ENCODE measurements at regions not wholly inside any gene's neighbourhood (a gene's known extent, or its start where the extent isn't known, plus 50 kb on each side); places are given as distances from the start of the nearest gene placed in this dataset.

GRCh38 chr13:34411894-34412293 lies 530.2 kb upstream of the NBEA start:
- DNase-seq (no peak), ATAC-seq (ENCODE audit: insufficient read depth, low read depth) (no peak)
- Histone ChIP-seq H3K27ac (ENCODE audit: low read length) (no peak overlapping the region), H4K20me1 (ENCODE audit: insufficient read depth, low read length) (no peaks in the 10 kb centered on the region), H3K9ac (ENCODE audit: low read depth, low read length) (no peak overlapping the region), H3K9me3 (ENCODE audit: insufficient read depth, low read length, severe bottlenecking) (no peaks in the 10 kb centered on the region), H3K4me3 (ENCODE audit: low read depth in 1 of 2, low read length in 2 of 2) (no peak overlapping the region), H3K36me3 (ENCODE audit: insufficient read depth, low read length) (no peaks in the 10 kb centered on the region), H3K4me1 (ENCODE audit: insufficient read depth, low read length) (no peaks in the 10 kb centered on the region), H3K27me3 (ENCODE audit: insufficient read depth, low read length, poor library complexity) (no peaks in the 10 kb centered on the region), H2AFZ (ENCODE audit: low read depth, low read length) (no peak overlapping the region), H3K4me2 (ENCODE audit: insufficient read depth, low read length) (no peak overlapping the region), H3K79me2 (ENCODE audit: insufficient read depth, low read length) (no peaks in the 10 kb centered on the region)
- TF ChIP-seq CTCF (IDR thresholded peaks at IDR 0.05; ENCODE audit: borderline replicate concordance, extremely low read depth, low read length, poor library complexity, severe bottlenecking) (no peak), EZH2 (IDR thresholded peaks at IDR 0.05; ENCODE audit: borderline replicate concordance, low read depth, low read length, severe bottlenecking) (no peak)

DNA sequence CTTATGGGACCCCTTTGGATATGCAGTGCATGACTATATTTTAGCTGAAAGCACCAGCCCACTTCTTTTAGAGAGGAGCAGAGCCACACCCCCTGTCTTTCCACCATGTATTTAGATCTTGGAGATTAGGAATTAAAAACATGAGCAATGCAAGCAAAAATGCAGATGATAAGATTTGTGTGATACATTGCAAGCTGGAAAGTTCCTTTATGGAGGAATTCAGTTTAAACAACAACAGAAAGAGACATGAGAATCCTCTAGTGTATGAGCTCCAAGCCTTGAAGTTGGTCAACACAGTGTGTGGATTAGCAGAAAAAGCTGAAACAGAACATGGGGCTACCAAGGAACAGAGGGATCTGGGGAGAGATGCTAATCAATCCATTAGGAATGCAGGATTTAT lies 529.8 kb upstream of the NBEA start:
- Histone ChIP-seq H3K9ac (ENCODE audit: low read depth, low read length) (no peak overlapping the region), H3K36me3 (ENCODE audit: insufficient read depth, low read length) (no peaks in the 10 kb centered on the region), H4K20me1 (ENCODE audit: insufficient read depth, low read length) (no peaks in the 10 kb centered on the region), H2AFZ (ENCODE audit: low read depth, low read length) (no peak overlapping the region), H3K9me3 (ENCODE audit: insufficient read depth, low read length, severe bottlenecking) (no peaks in the 10 kb centered on the region), H3K4me3 (ENCODE audit: low read depth in 1 of 2, low read length in 2 of 2) (no peak overlapping the region), H3K27ac (ENCODE audit: low read length) (no peak overlapping the region), H3K4me2 (ENCODE audit: insufficient read depth, low read length) (no peak overlapping the region), H3K79me2 (ENCODE audit: insufficient read depth, low read length) (no peaks in the 10 kb centered on the region), H3K4me1 (ENCODE audit: insufficient read depth, low read length) (no peaks in the 10 kb centered on the region), H3K27me3 (ENCODE audit: insufficient read depth, low read length, poor library complexity) (no peaks in the 10 kb centered on the region)
- TF ChIP-seq CTCF (IDR thresholded peaks at IDR 0.05; ENCODE audit: borderline replicate concordance, extremely low read depth, low read length, poor library complexity, severe bottlenecking) (no peak), EZH2 (IDR thresholded peaks at IDR 0.05; ENCODE audit: borderline replicate concordance, low read depth, low read length, severe bottlenecking) (no peak)
- ATAC-seq (ENCODE audit: insufficient read depth, low read depth): no peak
- no peak for DNase-seq

- no peak overlapping the region for H3K27ac ChIP-seq (ENCODE audit: low read length)
- H3K4me1 ChIP-seq (ENCODE audit: insufficient read depth, low read length): no peaks in the 10 kb centered on the region
- TF ChIP-seq CTCF (IDR thresholded peaks at IDR 0.05; ENCODE audit: borderline replicate concordance, extremely low read depth, low read length, poor library complexity, severe bottlenecking): no peak
- no peak for TF ChIP-seq EZH2 (IDR thresholded peaks at IDR 0.05; ENCODE audit: borderline replicate concordance, low read depth, low read length, severe bottlenecking)
- ATAC-seq (ENCODE audit: insufficient read depth, low read depth) (no peak), DNase-seq (no peak)
- H3K9me3 ChIP-seq (ENCODE audit: insufficient read depth, low read length, severe bottlenecking): no peaks in the 10 kb centered on the region
- no peak overlapping the region for H2AFZ ChIP-seq (ENCODE audit: low read depth, low read length)
- H3K9ac ChIP-seq (ENCODE audit: low read depth, low read length): no peak overlapping the region
- H3K79me2 ChIP-seq (ENCODE audit: insufficient read depth, low read length): no peaks in the 10 kb centered on the region
- no peaks in the 10 kb centered on the region for H3K36me3 ChIP-seq (ENCODE audit: insufficient read depth, low read length)
- H4K20me1 ChIP-seq (ENCODE audit: insufficient read depth, low read length): no peaks in the 10 kb centered on the region
- no peak overlapping the region for H3K4me2 ChIP-seq (ENCODE audit: insufficient read depth, low read length)
- no peaks in the 10 kb centered on the region for H3K27me3 ChIP-seq (ENCODE audit: insufficient read depth, low read length, poor library complexity)
- no peak overlapping the region for H3K4me3 ChIP-seq (ENCODE audit: low read depth in 1 of 2, low read length in 2 of 2)
Observed at GRCh38 chr13:34412817-34413375, 529.2 kb upstream of the NBEA start.

All from DND-41 (cell line).